ENCODE measurements at regions not wholly inside any gene's neighbourhood (a gene's known extent, or its start where the extent isn't known, plus 50 kb on each side); places are given as distances from the start of the nearest gene placed in this dataset.

GRCh38 chr6:68233623-68234022 lies 401.5 kb upstream of the ADGRB3 start:
- TF ChIP-seq POLR2A (IDR thresholded peaks at IDR 0.05; ENCODE audit: low read depth, low read length) (no peak), EZH2 (IDR thresholded peaks at IDR 0.05; ENCODE audit: borderline replicate concordance, low read depth, low read length, severe bottlenecking) (no peak), MYC (IDR thresholded peaks at IDR 0.05; ENCODE audit: low read depth, low read length) (no peak), CTCF (IDR thresholded peaks at IDR 0.05; ENCODE audit: extremely low read depth in 1 of 2, insufficient read depth in 1 of 2, low read depth in 1 of 2, low read length in 2 of 2) (no peak), GATA2 (IDR thresholded peaks at IDR 0.05; ENCODE audit: insufficient read depth, insufficient read length, low read depth, low read length) (no peak), POLR2AphosphoS5 (IDR thresholded peaks at IDR 0.05; ENCODE audit: insufficient read depth, low read depth, low read length) (no peak), JUN (IDR thresholded peaks at IDR 0.05; ENCODE audit: borderline replicate concordance, insufficient read depth, insufficient read length, low read depth) (no peak)

Measured in endothelial cell of umbilical vein (primary cell).